Chondrocyte (in vitro differentiated cells): ENCODE measurements at regions not wholly inside any gene's neighbourhood (a gene's known extent, or its start where the extent isn't known, plus 50 kb on each side); places are given as distances from the start of the nearest gene placed in this dataset.
"Not testable (repeated sequence)": the region's sequence is repeated elsewhere in the genome, so short reads cannot be mapped to it uniquely, and the experiment has no call there.

Experiments
- DNase-seq: peaks from one replicate; pipeline ENCODE4 v3.0.0; 2021; ENCODE audit warnings: mixed read lengths, low spot score
- H3K27ac Mint-ChIP-seq: one replicate; pipeline ENCODE4 v1.8.0; 2021; ENCODE audit warnings: mild to moderate bottlenecking, moderate library complexity, mixed read lengths; ENCODE audit not compliant: unreplicated experiment
- H3K27me3 Mint-ChIP-seq: 2 replicates; pipeline ENCODE4 v1.8.0; 2021; ENCODE audit warnings: low read depth, mixed read lengths
- H3K36me3 Mint-ChIP-seq: 2 replicates; pipeline ENCODE4 v1.8.0; 2021; ENCODE audit warnings: low read depth, mixed read lengths
- H3K4me1 Mint-ChIP-seq: 2 replicates; pipeline ENCODE4 v1.8.0; 2021; ENCODE audit warnings: low read depth, mild to moderate bottlenecking, mixed read lengths
- H3K4me3 Mint-ChIP-seq: one replicate; pipeline ENCODE4 v1.8.0; 2021; ENCODE audit warnings: mild to moderate bottlenecking, moderate library complexity, mixed read lengths; ENCODE audit not compliant: unreplicated experiment
- H3K9me3 Mint-ChIP-seq: 2 replicates; pipeline ENCODE4 v1.8.0; 2021; ENCODE audit warnings: low read depth, mixed read lengths

DNA sequence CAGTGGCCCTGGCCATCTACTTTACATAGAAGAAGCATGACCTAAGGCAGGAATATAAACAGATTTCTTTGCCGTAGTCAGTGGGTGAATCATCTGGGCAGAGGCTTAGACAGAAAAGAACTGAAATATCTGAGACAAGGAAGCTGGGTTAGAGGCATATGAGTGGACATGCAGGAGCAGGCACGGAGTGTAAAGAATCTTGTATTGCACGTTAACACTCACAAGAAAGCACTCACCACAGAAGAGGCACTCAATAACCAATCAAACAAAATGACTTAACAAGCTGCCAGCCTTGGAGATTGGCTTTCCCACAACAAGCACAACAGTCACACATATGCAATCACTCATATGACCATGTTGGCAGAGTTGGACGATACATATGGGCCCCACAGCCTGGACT is 364.9 kb downstream of the FOXD4L5 start:
- H3K36me3 Mint-ChIP-seq, H3K27me3 Mint-ChIP-seq, H3K9me3 Mint-ChIP-seq, H3K27ac Mint-ChIP-seq, DNase-seq, H3K4me3 Mint-ChIP-seq, H3K4me1 Mint-ChIP-seq: not testable (repeated sequence)

DNA sequence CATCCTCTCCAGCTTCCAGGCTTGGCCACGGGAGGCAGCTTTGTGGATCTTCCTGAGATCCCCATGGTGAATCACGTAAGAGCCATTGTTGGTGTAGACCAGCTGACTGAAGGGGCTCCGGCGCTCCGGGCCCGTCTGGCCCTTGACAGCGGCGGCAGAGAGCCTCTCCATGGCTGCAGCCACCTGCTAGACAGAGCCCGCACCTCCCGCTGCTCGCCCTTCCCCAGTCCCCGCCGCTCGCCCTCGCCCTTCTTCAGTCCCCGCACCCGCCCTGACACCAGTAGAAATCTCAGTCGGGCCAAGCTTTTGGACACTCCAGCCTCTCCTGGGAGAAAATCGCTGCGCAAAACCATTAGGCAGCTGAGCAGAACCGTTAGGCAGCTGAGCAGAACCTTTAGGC is 396.4 kb downstream of the FOXD4L5 start:
- H3K27ac Mint-ChIP-seq, H3K4me1 Mint-ChIP-seq, H3K4me3 Mint-ChIP-seq, H3K9me3 Mint-ChIP-seq, H3K36me3 Mint-ChIP-seq, H3K27me3 Mint-ChIP-seq: not testable (repeated sequence)
- peak; percentile 53 for DNase-seq

DNA sequence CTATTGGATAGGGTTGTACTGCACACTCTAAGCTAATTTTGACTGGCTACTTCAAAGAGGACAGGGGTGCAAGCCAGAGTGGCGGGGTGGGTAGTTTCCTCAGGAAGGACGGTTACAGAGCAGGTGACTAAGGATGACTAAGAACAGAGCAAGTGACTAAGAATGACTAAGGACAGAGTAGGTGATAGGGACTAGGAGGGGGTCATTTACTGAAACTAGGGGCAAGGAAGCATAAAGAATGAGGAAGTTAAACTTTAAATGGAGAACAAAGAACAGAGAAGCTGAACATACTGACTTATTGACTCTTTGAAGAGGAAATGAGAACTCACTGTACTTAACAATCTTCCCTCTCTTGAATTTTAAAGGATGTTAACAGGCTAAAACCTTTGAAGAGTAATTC is 414.4 kb downstream of the FOXD4L5 start:
- H3K4me3 Mint-ChIP-seq, DNase-seq, H3K4me1 Mint-ChIP-seq, H3K9me3 Mint-ChIP-seq, H3K27me3 Mint-ChIP-seq, H3K27ac Mint-ChIP-seq, H3K36me3 Mint-ChIP-seq: not testable (repeated sequence)
